C4-2B (cell line): ENCODE measurements at regions not wholly inside any gene's neighbourhood (a gene's known extent, or its start where the extent isn't known, plus 50 kb on each side); places are given as distances from the start of the nearest gene placed in this dataset.

Experiments
- CTCF ChIP-seq: fragments of 450-650 bp; conservative IDR thresholded peaks from 2 replicates; pipeline ENCODE4 v1.5.1; 2017; ENCODE audit warnings: mild to moderate bottlenecking
- ZFX ChIP-seq: fragments of 450-650 bp; IDR thresholded peaks from 2 replicates; pipeline ENCODE4 v1.6.1; 2017

GRCh38 chr13:33999811-34000605 lies 182.1 kb downstream of the RFC3 start:
- TF ChIP-seq CTCF (no peak), ZFX (no peak)
